SU-DHL-6 (cell line): ENCODE measurements at regions not wholly inside any gene's neighbourhood (a gene's known extent, or its start where the extent isn't known, plus 50 kb on each side); places are given as distances from the start of the nearest gene placed in this dataset.

Source experiments
- H2AFZ ChIP-seq: fragments of 200-600 bp; sonication (generic); 2 replicates; pipeline ENCODE4 v1.6.1; 2014; ENCODE audit warnings: low read depth, mild to moderate bottlenecking, moderate library complexity, mixed read lengths, antibody characterized with exemption, low read length; ENCODE audit not compliant: severe bottlenecking
- H3F3A ChIP-seq: fragments of 200-600 bp; shearing (Covaris generic); 2 replicates; pipeline ENCODE4 v1.6.0; 2016; ENCODE audit warnings: antibody characterized with exemption, mild to moderate bottlenecking; ENCODE audit not compliant: insufficient read depth
- H3K27ac ChIP-seq: fragments of 200-600 bp; sonication (generic); 2 replicates; pipeline ENCODE4 v1.5.1; 2016; ENCODE audit warnings: low read depth, mild to moderate bottlenecking, low read length, moderate library complexity, mixed read lengths
- H3K27me3 ChIP-seq: fragments of 200-600 bp; sonication (generic), shearing (Covaris generic); 2 replicates; pipeline ENCODE4 v1.6.0; 2014; ENCODE audit warnings: mild to moderate bottlenecking, low read length
- H3K36me3 ChIP-seq: fragments of 200-600 bp; sonication (generic); 2 replicates; pipeline ENCODE4 v1.6.1; 2014; ENCODE audit warnings: mild to moderate bottlenecking, low read length, mixed read lengths
- H3K4me2 ChIP-seq: fragments of 300-600, 200-600 bp; shearing (Covaris generic), sonication (generic); 2 replicates; pipeline ENCODE4 v1.6.0; 2014; ENCODE audit warnings: low read length, low read depth, mild to moderate bottlenecking; ENCODE audit not compliant: poor library complexity, severe bottlenecking
- H3K4me3 ChIP-seq: fragments of 200-600 bp; sonication (generic); 2 replicates; pipeline ENCODE4 v1.5.1; 2014; ENCODE audit warnings: antibody characterized with exemption, low read length, mild to moderate bottlenecking, mixed read lengths; ENCODE audit not compliant: insufficient read depth, poor library complexity, severe bottlenecking
- H3K79me2 ChIP-seq: fragments of 200-600 bp; sonication (generic); 2 replicates; pipeline ENCODE4 v1.6.1; 2014; ENCODE audit warnings: mild to moderate bottlenecking, low read length, moderate library complexity; ENCODE audit not compliant: insufficient read depth
- H3K9ac ChIP-seq: fragments of 200-600 bp; sonication (generic); 2 replicates; pipeline ENCODE4 v1.7.0; 2014; ENCODE audit warnings: mild to moderate bottlenecking, low read length
- H3K9me2 ChIP-seq: fragments of 200-600 bp; sonication (generic); replicated peaks from 2 replicates; pipeline ENCODE4 v1.6.1; 2014; ENCODE audit warnings: low read length; ENCODE audit not compliant: insufficient read depth
- H3K9me3 ChIP-seq: fragments of 200-600 bp; sonication (generic); 2 replicates; pipeline ENCODE4 v1.6.1; 2014; ENCODE audit warnings: low read length, mixed read lengths; ENCODE audit not compliant: insufficient read depth
- H4K20me1 ChIP-seq: fragments of 200-600 bp; sonication (generic); 2 replicates; pipeline ENCODE4 v1.6.1; 2014; ENCODE audit warnings: low read depth, mild to moderate bottlenecking, antibody characterized with exemption, low read length, moderate library complexity, mixed read lengths
- EZH2phosphoT487 ChIP-seq: fragments of 200-600 bp; sonication (generic), shearing (Covaris generic); conservative IDR thresholded peaks from 2 replicates; pipeline ENCODE4 v1.6.1; 2018; ENCODE audit warnings: mild to moderate bottlenecking, antibody characterized with exemption, low read length, moderate library complexity, mixed read lengths
- TF ChIP-seq, protein P1 (sequence below): fragments of 200-600 bp; sonication (generic); IDR thresholded peaks from one replicate; pipeline ENCODE4 v1.5.1; 2017; ENCODE audit warnings: antibody characterized with exemption, mild to moderate bottlenecking, low read length, moderate library complexity; ENCODE audit not compliant: insufficient read depth, poor library complexity, severe bottlenecking

DNA sequence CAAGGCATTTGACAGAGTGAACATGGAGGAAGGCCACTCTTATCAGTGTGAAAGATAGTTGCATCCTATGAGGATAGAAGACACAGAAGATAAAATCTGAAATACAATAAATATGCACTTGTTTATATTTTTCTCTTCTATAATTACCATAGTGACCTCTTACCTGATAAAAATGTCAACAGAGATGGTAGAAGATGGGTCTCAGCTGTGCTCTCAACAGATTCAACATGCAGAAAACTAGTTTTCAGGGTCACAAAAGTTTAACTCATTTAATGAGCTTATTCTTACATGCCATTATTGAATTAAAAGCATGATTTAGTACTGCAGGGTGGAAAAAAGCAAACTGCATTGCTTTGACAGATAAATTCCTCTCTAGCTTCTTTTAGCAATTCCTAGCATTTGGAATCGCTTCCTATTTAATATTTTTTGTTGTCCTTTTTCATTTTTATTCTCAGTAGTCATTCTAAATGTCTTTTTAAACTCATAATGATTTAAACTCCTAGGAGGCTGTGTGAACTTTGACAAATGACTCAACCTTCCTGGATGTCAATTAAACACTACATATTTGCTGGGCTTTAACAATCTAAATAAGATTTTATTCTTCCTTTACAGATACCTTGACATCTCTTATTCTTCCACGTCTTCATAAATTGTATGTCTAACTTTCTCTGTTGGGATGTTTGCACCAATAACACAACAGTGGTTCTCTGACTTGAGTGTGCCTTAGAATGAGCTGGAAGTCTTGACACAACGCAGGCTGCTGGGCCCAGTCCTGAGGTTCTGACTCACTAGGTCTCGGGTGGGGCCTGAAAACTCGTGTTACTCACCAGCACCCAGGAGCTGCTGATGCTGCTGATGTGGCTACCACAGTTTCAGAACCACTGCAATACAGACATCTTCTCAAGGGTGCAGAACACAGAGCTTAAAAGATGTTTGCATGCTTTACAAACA lies 565.5 kb upstream of the IGFBP3 start:
- H3K4me3 ChIP-seq, result no peak overlapping the region
- H2AFZ ChIP-seq, result no peak overlapping the region
- no peaks in the 10 kb centered on the region for H4K20me1 ChIP-seq
- no peak overlapping the region for H3K4me2 ChIP-seq
- TF ChIP-seq EZH2phosphoT487, result no peak
- TF ChIP-seq, protein P1, sequence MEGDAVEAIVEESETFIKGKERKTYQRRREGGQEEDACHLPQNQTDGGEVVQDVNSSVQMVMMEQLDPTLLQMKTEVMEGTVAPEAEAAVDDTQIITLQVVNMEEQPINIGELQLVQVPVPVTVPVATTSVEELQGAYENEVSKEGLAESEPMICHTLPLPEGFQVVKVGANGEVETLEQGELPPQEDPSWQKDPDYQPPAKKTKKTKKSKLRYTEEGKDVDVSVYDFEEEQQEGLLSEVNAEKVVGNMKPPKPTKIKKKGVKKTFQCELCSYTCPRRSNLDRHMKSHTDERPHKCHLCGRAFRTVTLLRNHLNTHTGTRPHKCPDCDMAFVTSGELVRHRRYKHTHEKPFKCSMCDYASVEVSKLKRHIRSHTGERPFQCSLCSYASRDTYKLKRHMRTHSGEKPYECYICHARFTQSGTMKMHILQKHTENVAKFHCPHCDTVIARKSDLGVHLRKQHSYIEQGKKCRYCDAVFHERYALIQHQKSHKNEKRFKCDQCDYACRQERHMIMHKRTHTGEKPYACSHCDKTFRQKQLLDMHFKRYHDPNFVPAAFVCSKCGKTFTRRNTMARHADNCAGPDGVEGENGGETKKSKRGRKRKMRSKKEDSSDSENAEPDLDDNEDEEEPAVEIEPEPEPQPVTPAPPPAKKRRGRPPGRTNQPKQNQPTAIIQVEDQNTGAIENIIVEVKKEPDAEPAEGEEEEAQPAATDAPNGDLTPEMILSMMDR, result no peak
- no peaks in the 10 kb centered on the region for H3K36me3 ChIP-seq
- H3K27ac ChIP-seq, result no peak overlapping the region
- H3K9ac ChIP-seq, result no peak overlapping the region
- no peaks in the 10 kb centered on the region for H3F3A ChIP-seq
- no peaks in the 10 kb centered on the region for H3K9me2 ChIP-seq
- no peaks in the 10 kb centered on the region for H3K79me2 ChIP-seq
- no peaks in the 10 kb centered on the region for H3K27me3 ChIP-seq
- no peaks in the 10 kb centered on the region for H3K9me3 ChIP-seq

DNA sequence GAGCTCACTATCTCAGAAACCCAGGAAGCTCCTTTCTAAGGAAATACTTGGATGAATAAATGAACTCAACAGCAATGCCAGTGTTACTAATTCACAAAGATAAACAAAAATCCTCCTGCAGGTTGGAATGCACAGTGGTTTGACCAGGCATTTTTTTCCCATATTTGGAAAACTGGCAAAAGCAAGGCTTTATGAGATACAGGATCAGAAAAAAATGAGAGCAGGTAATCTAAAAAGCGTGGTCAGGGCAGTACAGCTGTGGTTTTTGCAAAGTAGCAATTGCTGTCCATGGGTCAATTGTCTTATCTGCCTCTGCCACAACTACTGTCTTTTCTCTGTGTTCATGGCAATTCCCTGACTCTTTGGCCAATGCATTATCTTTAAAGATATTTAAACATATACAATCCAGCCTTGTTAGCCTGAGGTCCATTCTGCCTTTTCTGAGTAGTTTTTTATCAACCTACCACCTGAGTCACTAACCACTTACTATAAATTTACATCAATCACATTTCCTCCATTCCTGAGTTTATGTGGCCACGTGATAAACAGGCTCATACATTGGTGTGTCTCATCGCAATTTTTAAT lies 564.5 kb upstream of the IGFBP3 start:
- no peaks in the 10 kb centered on the region for H3K79me2 ChIP-seq
- H3K4me3 ChIP-seq, result no peak overlapping the region
- TF ChIP-seq, protein P1, result no peak
- TF ChIP-seq EZH2phosphoT487, result no peak
- H3K9me3 ChIP-seq, result no peaks in the 10 kb centered on the region
- no peaks in the 10 kb centered on the region for H3K36me3 ChIP-seq
- H3K9ac ChIP-seq, result no peak overlapping the region
- no peaks in the 10 kb centered on the region for H3F3A ChIP-seq
- no peak overlapping the region for H3K27ac ChIP-seq
- H2AFZ ChIP-seq, result no peak overlapping the region
- no peaks in the 10 kb centered on the region for H4K20me1 ChIP-seq
- no peak overlapping the region for H3K4me2 ChIP-seq
- no peaks in the 10 kb centered on the region for H3K9me2 ChIP-seq
- H3K27me3 ChIP-seq, result no peaks in the 10 kb centered on the region

DNA sequence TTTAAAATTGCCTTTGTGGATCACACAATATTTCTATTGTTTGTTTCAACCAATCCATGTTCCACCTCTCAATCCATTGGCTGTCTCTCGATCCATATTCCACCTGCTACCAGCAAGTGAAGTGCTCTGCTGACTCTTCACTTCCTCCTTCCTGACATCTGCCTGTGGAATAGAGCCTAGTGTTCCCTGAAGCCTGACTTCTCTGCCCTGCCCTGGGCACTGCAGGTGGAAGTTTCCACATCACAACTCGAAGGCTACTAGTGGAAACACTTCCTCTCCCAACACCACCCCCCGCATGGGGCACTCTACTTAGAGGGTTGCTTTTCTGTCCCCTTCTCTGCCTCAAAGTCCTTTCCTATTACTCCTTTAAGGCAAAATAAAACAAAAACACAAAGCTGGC lies 563.8 kb upstream of the IGFBP3 start:
- H3K9me3 ChIP-seq, result no peaks in the 10 kb centered on the region
- no peak for TF ChIP-seq EZH2phosphoT487
- no peaks in the 10 kb centered on the region for H3F3A ChIP-seq
- no peak overlapping the region for H3K4me2 ChIP-seq
- no peaks in the 10 kb centered on the region for H3K9me2 ChIP-seq
- H3K27ac ChIP-seq, result no peak overlapping the region
- no peaks in the 10 kb centered on the region for H4K20me1 ChIP-seq
- H3K9ac ChIP-seq, result no peak overlapping the region
- no peaks in the 10 kb centered on the region for H3K27me3 ChIP-seq
- no peak overlapping the region for H2AFZ ChIP-seq
- H3K36me3 ChIP-seq, result no peaks in the 10 kb centered on the region
- no peaks in the 10 kb centered on the region for H3K79me2 ChIP-seq
- H3K4me3 ChIP-seq, result no peak overlapping the region

DNA sequence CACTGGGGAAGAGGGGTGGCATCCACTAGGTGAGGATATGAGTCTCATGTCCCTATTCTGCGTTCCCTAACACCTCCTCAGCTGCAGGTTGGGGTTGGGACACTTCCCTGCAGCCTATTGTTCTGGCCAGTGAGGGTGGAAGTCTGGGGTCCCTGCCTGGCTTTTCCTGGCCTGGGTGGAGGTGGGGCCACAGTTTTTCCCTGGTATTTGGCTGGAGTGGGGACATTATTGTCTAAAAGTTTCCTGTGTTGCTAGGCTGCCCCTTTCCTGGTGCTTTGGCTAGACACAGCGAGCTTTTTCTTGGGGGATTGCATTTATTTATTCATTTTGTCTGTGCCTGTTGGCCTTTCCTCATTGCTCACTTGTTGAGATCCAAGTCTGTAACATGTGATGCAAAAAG lies 559.5 kb upstream of the IGFBP3 start:
- Histone ChIP-seq H3K4me3 (no peak overlapping the region), H3K27ac (no peak overlapping the region), H3K27me3 (no peaks in the 10 kb centered on the region), H3K4me2 (no peak overlapping the region), H3F3A (no peaks in the 10 kb centered on the region), H4K20me1 (no peaks in the 10 kb centered on the region), H3K79me2 (no peaks in the 10 kb centered on the region), H3K9ac (no peak overlapping the region), H3K36me3 (no peaks in the 10 kb centered on the region), H3K9me2 (no peaks in the 10 kb centered on the region), H2AFZ (no peak overlapping the region), H3K9me3 (no peaks in the 10 kb centered on the region)
- no peak for TF ChIP-seq EZH2phosphoT487
- TF ChIP-seq, protein P1, result no peak
